Suprapubic skin (tissue), 4 donors: ENCODE measurements at regions not wholly inside any gene's neighbourhood (a gene's known extent, or its start where the extent isn't known, plus 50 kb on each side); places are given as distances from the start of the nearest gene placed in this dataset.

Source experiments
- DNase-seq, 2 donors: peaks; one replicate each; pipeline ENCODE4 v3.0.0-alpha.2; 2019; ENCODE audit warnings: low spot score in 2 of 2
- H3K27ac ChIP-seq: fragments of 200-600 bp; sonication (generic); one replicate; pipeline ENCODE4 v1.5.1; 2019
- H3K27me3 ChIP-seq: fragments of 200-600 bp; sonication (generic); one replicate; pipeline ENCODE4 v1.5.1; 2019
- H3K36me3 ChIP-seq: fragments of 200-600 bp; sonication (generic); one replicate; pipeline ENCODE4 v1.5.1; 2019
- H3K4me1 ChIP-seq: fragments of 200-600 bp; sonication (generic); one replicate; pipeline ENCODE4 v1.5.1; 2019
- H3K4me3 ChIP-seq: fragments of 200-600 bp; sonication (generic); one replicate; pipeline ENCODE4 v1.5.1; 2019; ENCODE audit warnings: mild to moderate bottlenecking
- H3K9me3 ChIP-seq: fragments of 200-600 bp; sonication (generic); one replicate; pipeline ENCODE4 v1.5.1; 2019
- EP300 ChIP-seq: sonication (generic); formaldehyde crosslinking; IDR thresholded peaks from one replicate; pipeline ENCODE4 v1.6.1; 2017; ENCODE audit warnings: antibody characterized with exemption
- POLR2A ChIP-seq, 2 donors: fragments of 450-650 bp; IDR thresholded peaks; one replicate each; pipeline ENCODE4 v1.6.1; 2017; ENCODE audit warnings: antibody characterized with exemption in 2 of 2, mild to moderate bottlenecking in 2 of 2, moderate library complexity in 2 of 2
- POLR2AphosphoS5 ChIP-seq, 3 donors: sonication (generic); formaldehyde crosslinking; IDR thresholded peaks; one replicate each; pipeline ENCODE4 v1.6.1; 2017; ENCODE audit warnings: antibody characterized with exemption in 3 of 3
- WGBS: methylation state at CpG from one replicate; pipeline ENCODE4 v1.1.5; 2018; 5-methylcytosine and 5-hydroxymethylcytosine counted together
- TF ChIP-seq, protein P1 (sequence below), 2 donors: fragments of 200-600 bp in 1 of 2; fragments of 450-650 bp in 1 of 2; sonication (generic) in 1 of 2; IDR thresholded peaks; one replicate each; pipeline ENCODE4 v1.5.1; 2016 to 2019; ENCODE audit warnings: antibody characterized with exemption in 2 of 2, mild to moderate bottlenecking in 1 of 2, moderate library complexity in 1 of 2

DNA sequence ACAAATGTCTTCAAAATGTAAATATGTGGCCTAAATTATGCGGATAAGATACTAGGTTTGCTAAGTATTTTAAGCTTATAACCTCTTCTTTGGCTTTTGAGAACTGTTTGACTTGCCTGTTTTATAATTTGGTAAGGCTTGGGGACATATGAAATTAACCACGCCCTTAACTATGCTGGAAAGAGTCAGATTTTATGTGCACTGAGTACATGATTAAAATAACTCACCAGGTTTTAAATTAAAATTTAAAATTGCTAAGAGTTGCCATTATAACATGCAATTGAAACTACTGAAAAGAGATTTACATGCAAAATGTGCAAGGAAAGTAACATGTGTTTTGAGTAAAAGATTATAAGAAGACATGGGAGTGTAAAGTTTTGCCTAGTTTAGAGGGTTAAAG is 141.9 kb downstream of the WDR11 start:
- Histone ChIP-seq H3K4me3 (no peak overlapping the region), H3K9me3 (no peaks in the 10 kb centered on the region), H3K4me1 (no peaks in the 10 kb centered on the region), H3K27me3 (peaks cover under 1% of the 10 kb centered on the region), H3K36me3 (no peaks in the 10 kb centered on the region), H3K27ac (no peak overlapping the region)
- DNase-seq, result no peak
- TF ChIP-seq, protein P1, sequence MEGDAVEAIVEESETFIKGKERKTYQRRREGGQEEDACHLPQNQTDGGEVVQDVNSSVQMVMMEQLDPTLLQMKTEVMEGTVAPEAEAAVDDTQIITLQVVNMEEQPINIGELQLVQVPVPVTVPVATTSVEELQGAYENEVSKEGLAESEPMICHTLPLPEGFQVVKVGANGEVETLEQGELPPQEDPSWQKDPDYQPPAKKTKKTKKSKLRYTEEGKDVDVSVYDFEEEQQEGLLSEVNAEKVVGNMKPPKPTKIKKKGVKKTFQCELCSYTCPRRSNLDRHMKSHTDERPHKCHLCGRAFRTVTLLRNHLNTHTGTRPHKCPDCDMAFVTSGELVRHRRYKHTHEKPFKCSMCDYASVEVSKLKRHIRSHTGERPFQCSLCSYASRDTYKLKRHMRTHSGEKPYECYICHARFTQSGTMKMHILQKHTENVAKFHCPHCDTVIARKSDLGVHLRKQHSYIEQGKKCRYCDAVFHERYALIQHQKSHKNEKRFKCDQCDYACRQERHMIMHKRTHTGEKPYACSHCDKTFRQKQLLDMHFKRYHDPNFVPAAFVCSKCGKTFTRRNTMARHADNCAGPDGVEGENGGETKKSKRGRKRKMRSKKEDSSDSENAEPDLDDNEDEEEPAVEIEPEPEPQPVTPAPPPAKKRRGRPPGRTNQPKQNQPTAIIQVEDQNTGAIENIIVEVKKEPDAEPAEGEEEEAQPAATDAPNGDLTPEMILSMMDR (IDR thresholded peaks at IDR 0.05), result no peak
- TF ChIP-seq EP300 (no peak), POLR2AphosphoS5 (IDR thresholded peaks at IDR 0.05) (no peak), POLR2A (IDR thresholded peaks at IDR 0.05) (no peak)
- WGBS, result 76% methylated on average over 2 of the region's 2 CpGs

DNA sequence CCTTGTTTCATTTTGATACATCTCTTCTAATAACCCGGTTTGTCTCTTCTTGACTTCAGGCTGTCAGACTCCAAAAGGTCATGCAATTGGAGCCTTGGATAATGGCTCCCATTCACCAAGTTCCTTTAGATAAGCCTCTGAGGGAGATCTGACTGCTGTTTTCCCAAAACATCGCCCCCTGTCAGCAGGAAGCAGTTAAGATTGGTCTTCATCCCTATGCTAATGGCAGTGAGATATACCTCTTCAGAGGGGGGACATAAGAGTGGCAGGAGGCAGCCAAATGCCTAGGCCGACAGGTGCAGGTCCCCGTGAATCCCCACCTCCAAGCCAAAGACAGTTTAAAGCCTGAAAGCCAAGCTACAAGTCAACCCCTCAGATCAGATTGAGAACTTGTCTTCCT is 144.6 kb downstream of the WDR11 start:
- Histone ChIP-seq H3K4me1 (no peaks in the 10 kb centered on the region), H3K4me3 (no peak overlapping the region), H3K36me3 (no peaks in the 10 kb centered on the region), H3K27me3 (peaks cover 4% of the 10 kb centered on the region), H3K9me3 (no peaks in the 10 kb centered on the region), H3K27ac (no peak overlapping the region)
- 88% methylated on average over 4 of the region's 4 CpGs for WGBS
- no peak for DNase-seq
- TF ChIP-seq POLR2A (IDR thresholded peaks at IDR 0.05) (no peak), EP300 (no peak), POLR2AphosphoS5 (IDR thresholded peaks at IDR 0.05) (no peak)
- TF ChIP-seq, protein P1 (IDR thresholded peaks at IDR 0.05), result no peak

DNA sequence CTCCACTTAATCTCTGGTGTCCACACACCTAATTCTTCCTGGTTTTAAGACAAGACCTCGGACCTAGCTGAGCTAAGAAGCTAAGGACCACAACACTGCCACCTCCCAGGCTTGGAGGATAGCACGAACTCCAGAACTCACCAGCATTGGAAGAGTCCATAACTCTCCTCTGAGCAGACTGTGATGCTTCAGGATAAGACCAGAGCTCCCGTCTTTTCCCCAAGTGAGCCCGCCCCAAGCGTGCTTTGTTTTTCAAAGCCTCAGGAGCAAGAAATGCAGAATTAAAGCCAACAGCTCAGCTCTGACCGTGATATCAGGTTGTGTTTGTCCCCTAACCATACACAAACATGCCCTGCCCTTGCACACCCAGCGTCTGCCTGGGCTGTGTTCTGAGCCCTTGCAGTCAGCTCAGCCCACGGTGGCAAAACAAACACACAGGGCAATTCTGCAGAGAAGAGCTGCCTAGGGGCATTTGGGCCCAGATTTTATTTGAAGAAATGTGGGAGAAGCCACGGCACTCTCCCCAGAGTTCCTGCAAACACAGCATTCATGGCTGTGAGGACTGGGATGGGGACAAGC is 145.4 kb downstream of the WDR11 start:
- no peaks in the 10 kb centered on the region for H3K4me1 ChIP-seq
- H3K27me3 ChIP-seq, result peaks cover 4% of the 10 kb centered on the region
- DNase-seq, result no peak
- no peaks in the 10 kb centered on the region for H3K9me3 ChIP-seq
- TF ChIP-seq, protein P1 (IDR thresholded peaks at IDR 0.05), result no peak
- no peak for TF ChIP-seq POLR2A (IDR thresholded peaks at IDR 0.05)
- no peak for TF ChIP-seq EP300
- TF ChIP-seq POLR2AphosphoS5 (IDR thresholded peaks at IDR 0.05), result no peak
- H3K27ac ChIP-seq, result no peak overlapping the region
- H3K4me3 ChIP-seq, result no peak overlapping the region
- WGBS, result 75% methylated on average over 8 of the region's 9 CpGs
- no peaks in the 10 kb centered on the region for H3K36me3 ChIP-seq

DNA sequence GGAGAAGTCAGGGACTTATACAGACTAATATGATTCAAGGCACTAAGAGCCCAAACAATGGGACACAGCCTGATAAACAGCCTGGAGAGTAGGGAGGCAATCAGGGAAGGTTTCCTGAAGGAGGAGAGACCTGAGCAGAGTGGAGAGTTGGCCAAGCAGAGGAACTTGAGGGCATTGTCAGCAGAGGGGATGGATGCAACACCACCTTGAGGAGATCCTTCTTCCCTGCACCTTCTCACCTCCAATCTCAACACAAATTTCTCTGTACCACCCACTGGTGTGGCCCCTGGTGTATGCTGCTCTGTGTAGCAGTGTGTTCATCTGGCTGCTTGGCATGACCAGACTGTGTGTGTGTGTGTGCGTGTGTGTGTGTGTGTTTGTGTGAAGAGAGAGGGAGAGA is 146.2 kb downstream of the WDR11 start:
- no peaks in the 10 kb centered on the region for H3K36me3 ChIP-seq
- no peak overlapping the region for H3K4me3 ChIP-seq
- no peak overlapping the region for H3K27ac ChIP-seq
- TF ChIP-seq, protein P1 (IDR thresholded peaks at IDR 0.05), result no peak
- TF ChIP-seq POLR2A (IDR thresholded peaks at IDR 0.05) (no peak), EP300 (no peak), POLR2AphosphoS5 (IDR thresholded peaks at IDR 0.05) (no peak)
- peaks cover 4% of the 10 kb centered on the region for H3K27me3 ChIP-seq
- 62% methylated on average over 1 of the region's 1 CpG for WGBS
- DNase-seq, result no peak
- H3K9me3 ChIP-seq, result no peaks in the 10 kb centered on the region
- no peaks in the 10 kb centered on the region for H3K4me1 ChIP-seq

DNA sequence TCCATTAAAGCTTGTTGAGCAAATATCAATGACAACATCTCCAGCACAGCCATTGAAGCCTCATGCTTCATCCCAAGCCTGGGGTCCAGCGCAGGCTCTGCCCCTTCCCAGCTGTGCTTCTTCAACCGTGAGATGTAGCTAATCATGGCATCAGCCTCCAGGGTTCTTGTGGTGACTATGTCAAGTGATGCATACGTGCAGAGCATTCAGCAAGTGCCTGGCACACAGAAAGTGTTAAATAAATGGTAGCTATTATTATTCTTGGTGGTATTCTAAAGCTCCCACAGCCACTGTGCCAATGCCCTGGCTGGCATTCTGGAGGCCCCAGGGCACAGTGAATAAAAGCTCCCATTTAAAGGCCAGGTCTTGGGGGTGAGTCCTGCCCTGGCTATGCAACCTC is 146.6 kb downstream of the WDR11 start:
- WGBS, result 74% methylated on average over 3 of the region's 3 CpGs
- peaks cover 4% of the 10 kb centered on the region for H3K27me3 ChIP-seq
- no peaks in the 10 kb centered on the region for H3K4me1 ChIP-seq
- TF ChIP-seq POLR2A (IDR thresholded peaks at IDR 0.05) (no peak), EP300 (no peak), POLR2AphosphoS5 (IDR thresholded peaks at IDR 0.05) (no peak)
- TF ChIP-seq, protein P1 (IDR thresholded peaks at IDR 0.05), result no peak
- H3K9me3 ChIP-seq, result no peaks in the 10 kb centered on the region
- DNase-seq, result no peak
- no peaks in the 10 kb centered on the region for H3K36me3 ChIP-seq
- H3K4me3 ChIP-seq, result no peak overlapping the region
- H3K27ac ChIP-seq, result no peak overlapping the region
